Ovary (tissue), 7 donors: ENCODE measurements at regions not wholly inside any gene's neighbourhood (a gene's known extent, or its start where the extent isn't known, plus 50 kb on each side); places are given as distances from the start of the nearest gene placed in this dataset.

Experiments
- DNase-seq, 5 donors: peaks; one replicate each; pipeline ENCODE4 v3.0.0-alpha.2; 2019 to 2020
- H3K27ac ChIP-seq, 2 donors: fragments of 200-600 bp; one replicate each; pipeline versions ENCODE4 v1.5.1 to v1.8.0; 2019 to 2022
- H3K27me3 ChIP-seq: fragments of 200-600 bp; one replicate; pipeline ENCODE4 v1.8.0; 2022
- H3K36me3 ChIP-seq: fragments of 200-600 bp; sonication (generic); one replicate; pipeline ENCODE4 v1.5.1; 2019
- H3K4me1 ChIP-seq: one replicate; pipeline ENCODE4 v1.8.1; 2013; ENCODE audit warnings: mild to moderate bottlenecking, moderate library complexity; ENCODE audit not compliant: insufficient read depth
- H3K4me3 ChIP-seq: fragments of 200-600 bp; sonication (generic); one replicate; pipeline ENCODE4 v1.5.1; 2017
- H3K9me3 ChIP-seq, 2 donors: fragments of 200-600 bp in 1 of 2; sonication (generic) in 1 of 2; one replicate each; pipeline versions ENCODE4 v1.5.1 to v1.8.1; 2013 to 2019; ENCODE audit warnings: mild to moderate bottlenecking in 1 of 2, moderate library complexity in 1 of 2
- CTCF ChIP-seq, 3 donors: fragments of 450-650 bp in 2 of 3; fragments of 200-600 bp in 1 of 3; IDR thresholded peaks; one replicate each; pipeline versions ENCODE4 v1.5.1 to v1.8.0; 2016 to 2022; ENCODE audit warnings: antibody characterized with exemption in 3 of 3, mild to moderate bottlenecking in 1 of 3
- EP300 ChIP-seq: sonication (generic); formaldehyde crosslinking; IDR thresholded peaks from one replicate; pipeline ENCODE4 v1.6.1; 2017; ENCODE audit warnings: antibody characterized with exemption
- POLR2A ChIP-seq: fragments of 450-650 bp; IDR thresholded peaks from one replicate; pipeline ENCODE4 v1.6.1; 2017; ENCODE audit warnings: antibody characterized with exemption, mild to moderate bottlenecking, moderate library complexity
- WGBS, 3 donors: extraction: QIAGEN DNeasy Blood & Tissue Kit in 1 of 3; methylation state at CpG; one replicate each; pipeline versions ENCODE4 v1.1.5 to v1.1.7; 2013 to 2017; 5-methylcytosine and 5-hydroxymethylcytosine counted together
- intact Hi-C, 4 donors: fragments of 100-400 bp; cut with DNase I; formaldehyde crosslinking; loops; one replicate each; pipeline versions ENCODE4 v1.11.0 to v1.15.1; 2022 to 2023
- donor health status: DM: no; HTN: no; CAD: no; lungs with moderate emphysema.
- donor health status: DM: no; HTN: no; CAD: no.
- donor health status: Bipolar disorder and iron deficiency.
- donor health status: DM: no; HTN: no; CAD: no.
- donor health status: DM: yes; HTN: yes; CAD: no.

DNA sequence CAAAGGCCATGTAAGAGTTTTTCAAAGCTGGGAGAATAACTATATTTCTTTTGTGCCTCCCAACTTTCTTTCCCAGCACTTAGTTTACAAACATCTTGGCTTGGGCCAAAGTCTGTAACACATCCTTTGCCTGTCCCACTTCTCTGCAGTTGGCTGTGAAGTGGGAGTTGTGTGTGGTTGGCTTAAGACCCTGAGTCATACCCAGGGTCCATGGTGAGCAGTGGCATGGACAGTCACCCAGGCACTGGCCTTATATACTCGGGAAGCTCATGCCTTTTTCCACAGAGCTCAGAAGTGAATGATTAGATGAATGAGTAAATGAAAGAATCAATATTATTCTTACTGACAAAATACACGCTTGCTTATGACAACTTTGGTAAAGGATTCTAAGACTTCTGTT is 231.4 kb downstream of the BLID start:
- DNase-seq, result no peak
- no peak overlapping the region for H3K4me3 ChIP-seq
- WGBS, 3 donors, result 94 to 97% (median 95%) methylated on average over 2 of the region's 2 CpGs
- H3K27me3 ChIP-seq, result no peaks in the 10 kb centered on the region
- H3K36me3 ChIP-seq, result no peaks in the 10 kb centered on the region
- TF ChIP-seq EP300, result no peak
- TF ChIP-seq CTCF (IDR thresholded peaks at IDR 0.05), result no peak
- TF ChIP-seq POLR2A, result no peak
- no peak overlapping the region for H3K27ac ChIP-seq
- H3K4me1 ChIP-seq, result peaks cover 6% of the 10 kb centered on the region
- no peaks in the 10 kb centered on the region for H3K9me3 ChIP-seq
- intact Hi-C loops, result no loop called here

DNA sequence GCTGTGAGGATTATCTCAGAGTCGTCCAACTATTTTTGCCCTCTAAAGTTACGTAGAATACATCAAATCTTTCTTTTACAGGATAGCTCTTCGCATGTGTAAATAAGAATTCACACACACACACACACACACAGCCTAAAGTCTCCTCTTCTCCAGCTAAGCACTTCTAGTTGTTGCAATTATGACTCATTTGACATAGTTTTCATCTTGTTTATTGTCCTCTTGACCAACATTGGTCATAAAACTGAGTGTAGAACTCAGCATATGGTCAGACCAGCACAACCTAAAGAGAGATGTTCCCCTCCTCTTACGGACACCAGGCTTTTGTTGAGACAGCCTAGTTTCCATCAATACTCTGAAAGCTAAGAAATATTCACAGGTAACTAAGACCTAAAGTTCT is 234.2 kb downstream of the BLID start:
- peaks cover 6% of the 10 kb centered on the region for H3K4me1 ChIP-seq
- H3K9me3 ChIP-seq, result no peaks in the 10 kb centered on the region
- TF ChIP-seq EP300 (no peak), CTCF (IDR thresholded peaks at IDR 0.05) (no peak), POLR2A (no peak)
- 85 to 92% (median 89%) methylated on average over 4 of the region's 4 CpGs for WGBS, 3 donors
- intact Hi-C loops, result no loop called here
- no peaks in the 10 kb centered on the region for H3K27me3 ChIP-seq
- no peaks in the 10 kb centered on the region for H3K36me3 ChIP-seq
- H3K4me3 ChIP-seq, result no peak overlapping the region
- DNase-seq, result no peak
- no peak overlapping the region for H3K27ac ChIP-seq

DNA sequence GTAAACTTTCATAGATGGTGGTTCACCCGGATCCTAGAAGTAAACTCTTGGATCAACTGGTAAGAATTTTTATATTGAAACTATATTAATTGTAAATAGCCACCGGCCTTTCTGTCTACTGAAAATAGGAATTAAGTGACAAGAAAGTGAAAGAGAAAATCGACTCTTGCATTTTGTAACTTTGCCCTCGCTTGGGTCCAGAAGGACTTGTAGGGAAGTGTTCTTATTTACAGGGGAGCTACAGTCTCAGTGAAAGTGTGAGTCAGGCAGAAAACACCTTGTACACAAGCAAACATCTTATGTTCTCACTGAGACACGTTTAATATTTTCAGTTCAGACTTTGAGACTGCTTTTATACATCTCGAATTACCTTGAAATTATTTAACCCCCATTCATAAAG is 238.9 kb downstream of the BLID start:
- intact Hi-C loops, result loop anchor here in 1 of 4 donors (10.0 kb wide), 1 partner anchor 132 kb away; no protein-coding TSS in a partner anchor
- Histone ChIP-seq H3K27ac (no peak overlapping the region), H3K4me3 (no peak overlapping the region), H3K4me1 (no peaks in the 10 kb centered on the region), H3K27me3 (no peaks in the 10 kb centered on the region), H3K9me3 (no peaks in the 10 kb centered on the region), H3K36me3 (no peaks in the 10 kb centered on the region)
- DNase-seq, result no peak
- 75 to 83% (median 76%) methylated on average over 6 of the region's 6 CpGs for WGBS, 3 donors
- TF ChIP-seq EP300, result no peak
- no peak for TF ChIP-seq POLR2A
- TF ChIP-seq CTCF (IDR thresholded peaks at IDR 0.05), result no peak

DNA sequence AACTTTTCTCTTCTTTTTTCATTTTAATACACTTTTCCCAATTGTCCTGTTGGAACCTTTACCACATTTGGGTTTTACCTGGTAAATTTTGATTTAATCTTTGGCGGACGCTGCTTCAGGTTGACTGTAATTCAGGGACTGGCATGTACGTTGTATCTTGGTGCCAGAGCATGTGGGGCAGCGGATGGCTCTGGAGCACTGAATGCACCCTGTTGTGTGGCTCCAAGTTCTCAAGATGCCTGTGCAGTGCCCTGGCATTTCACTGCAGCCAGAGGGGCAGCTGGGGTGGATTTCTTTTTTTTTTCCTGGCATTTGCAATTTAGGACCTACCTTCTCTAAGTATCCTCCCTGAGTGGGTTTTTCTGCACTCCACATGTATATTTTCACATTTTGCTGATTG is 242.2 kb downstream of the BLID start:
- no peaks in the 10 kb centered on the region for H3K27me3 ChIP-seq
- WGBS, 3 donors, result 93 to 98% (median 95%) methylated on average over 4 of the region's 4 CpGs
- H3K4me3 ChIP-seq, result no peak overlapping the region
- H3K9me3 ChIP-seq, result no peaks in the 10 kb centered on the region
- intact Hi-C loops, result loop anchor here in 1 of 4 donors (10.0 kb wide), 1 partner anchor 129 kb away; no protein-coding TSS in a partner anchor
- no peak for DNase-seq
- TF ChIP-seq POLR2A (no peak), EP300 (no peak), CTCF (IDR thresholded peaks at IDR 0.05) (no peak)
- no peaks in the 10 kb centered on the region for H3K36me3 ChIP-seq
- no peak overlapping the region for H3K27ac ChIP-seq
- peaks cover 3% of the 10 kb centered on the region for H3K4me1 ChIP-seq
